ENCODE measurements at regions not wholly inside any gene's neighbourhood (a gene's known extent, or its start where the extent isn't known, plus 50 kb on each side); places are given as distances from the start of the nearest gene placed in this dataset.

DNA sequence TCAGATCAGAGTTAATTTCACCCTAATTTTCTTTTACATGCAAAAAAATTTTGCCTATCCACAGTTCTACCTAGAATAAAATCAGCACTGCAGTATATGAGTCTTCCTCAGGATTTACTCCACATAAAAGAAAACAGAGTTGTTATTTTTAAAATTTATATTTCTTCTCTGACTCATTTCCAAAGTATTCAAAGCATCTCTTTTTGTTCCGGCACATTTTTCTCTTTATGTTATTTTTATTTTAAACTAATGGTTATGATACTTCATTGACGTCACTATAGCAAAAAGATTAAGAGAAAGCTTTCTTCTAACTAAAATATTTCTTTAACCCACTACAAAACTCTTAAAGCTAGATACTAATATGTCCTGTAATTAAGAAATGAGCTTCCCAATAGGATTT lies 590.4 kb downstream of the PRELID2 start:
- TF ChIP-seq, protein P1, sequence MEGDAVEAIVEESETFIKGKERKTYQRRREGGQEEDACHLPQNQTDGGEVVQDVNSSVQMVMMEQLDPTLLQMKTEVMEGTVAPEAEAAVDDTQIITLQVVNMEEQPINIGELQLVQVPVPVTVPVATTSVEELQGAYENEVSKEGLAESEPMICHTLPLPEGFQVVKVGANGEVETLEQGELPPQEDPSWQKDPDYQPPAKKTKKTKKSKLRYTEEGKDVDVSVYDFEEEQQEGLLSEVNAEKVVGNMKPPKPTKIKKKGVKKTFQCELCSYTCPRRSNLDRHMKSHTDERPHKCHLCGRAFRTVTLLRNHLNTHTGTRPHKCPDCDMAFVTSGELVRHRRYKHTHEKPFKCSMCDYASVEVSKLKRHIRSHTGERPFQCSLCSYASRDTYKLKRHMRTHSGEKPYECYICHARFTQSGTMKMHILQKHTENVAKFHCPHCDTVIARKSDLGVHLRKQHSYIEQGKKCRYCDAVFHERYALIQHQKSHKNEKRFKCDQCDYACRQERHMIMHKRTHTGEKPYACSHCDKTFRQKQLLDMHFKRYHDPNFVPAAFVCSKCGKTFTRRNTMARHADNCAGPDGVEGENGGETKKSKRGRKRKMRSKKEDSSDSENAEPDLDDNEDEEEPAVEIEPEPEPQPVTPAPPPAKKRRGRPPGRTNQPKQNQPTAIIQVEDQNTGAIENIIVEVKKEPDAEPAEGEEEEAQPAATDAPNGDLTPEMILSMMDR (conservative IDR thresholded peaks at IDR 0.05) = no peak
- no peak for TF ChIP-seq EZH2 (IDR thresholded peaks at IDR 0.05; ENCODE audit: low read depth)
